Activated naive CD4-positive, alpha-beta T cell treated with anti-CD3 and anti-CD28 coated beads, Interleukin-2, amount 50 U/mL, for 72 hours (primary cell): ENCODE measurements at regions not wholly inside any gene's neighbourhood (a gene's known extent, or its start where the extent isn't known, plus 50 kb on each side); places are given as distances from the start of the nearest gene placed in this dataset.

Experiments
- ATAC-seq, 2 donors: fragments of 150-1000 bp; cut with Tn5 transposase; 2 replicates each; pipeline ENCODE4 v1.10.0; 2021; ENCODE audit warnings: mild to moderate bottlenecking in 2 of 2, moderate library complexity in 2 of 2
- DNase-seq, 2 donors: peaks; one replicate each; pipeline ENCODE4 v3.0.0; 2021 to 2022; ENCODE audit warnings: low spot score in 2 of 2
- H3K27ac Mint-ChIP-seq, 2 donors: one replicate each; pipeline ENCODE4 v1.8.0; 2022; ENCODE audit warnings: mild to moderate bottlenecking in 2 of 2, mixed read lengths in 2 of 2
- H3K36me3 Mint-ChIP-seq, 2 donors: one replicate each; pipeline ENCODE4 v1.8.0; 2022; ENCODE audit warnings: mixed read lengths in 2 of 2
- H3K9me3 Mint-ChIP-seq, 2 donors: one replicate each; pipeline ENCODE4 v1.8.0; 2022; ENCODE audit warnings: mixed read lengths in 2 of 2

DNA sequence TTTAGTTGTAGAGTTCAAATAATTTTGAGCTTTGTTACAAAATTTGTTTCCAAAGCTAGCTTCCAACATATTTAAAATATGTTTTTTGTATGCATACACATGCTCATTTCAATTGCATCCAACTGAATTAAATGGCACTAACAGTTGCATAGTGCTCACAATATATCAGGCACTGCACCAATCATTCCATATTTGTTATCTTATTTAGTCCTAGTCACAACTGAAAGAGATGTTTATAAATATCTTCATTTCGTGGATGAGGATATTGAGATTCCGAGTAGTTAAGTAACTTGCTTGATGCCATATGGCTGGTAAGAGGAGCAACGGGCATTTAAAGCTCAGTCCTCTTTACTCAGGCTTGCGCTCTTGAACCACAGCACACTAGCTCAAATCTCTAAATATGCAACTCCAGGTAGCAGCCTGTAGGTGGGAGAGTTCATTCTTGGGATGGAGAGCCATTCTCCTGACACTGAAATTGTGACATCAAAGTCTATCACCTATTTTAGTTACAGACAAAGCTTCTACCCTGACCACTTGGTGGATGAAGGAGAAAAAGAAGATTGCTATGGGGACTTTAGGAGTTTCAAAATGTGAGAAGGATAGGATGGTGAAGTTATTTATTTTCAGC, 118.0 kb upstream of the CA10 start:
- ATAC-seq, result no peak
- H3K36me3 Mint-ChIP-seq, result no peaks in the 10 kb centered on the region
- no peaks in the 10 kb centered on the region for H3K9me3 Mint-ChIP-seq
- H3K27ac Mint-ChIP-seq, result no peak overlapping the region
- no peak for DNase-seq

GRCh38 chr17:52271781-52272180, 113.3 kb upstream of the CA10 start:
- no peak for ATAC-seq
- Mint-ChIP-seq H3K27ac (no peak overlapping the region), H3K9me3 (peaks cover 0 to 6% of the 10 kb centered on the region in 2 donors), H3K36me3 (no peaks in the 10 kb centered on the region)
- DNase-seq, result no peak

- Mint-ChIP-seq H3K9me3 (peaks cover 4 to 7% of the 10 kb centered on the region in 2 donors), H3K27ac (no peak overlapping the region), H3K36me3 (no peaks in the 10 kb centered on the region)
- ATAC-seq, result no peak
- DNase-seq, result no peak
These were observed 96.8 kb upstream of the CA10 start for GRCh38 chr17:52255347-52255746.

DNA sequence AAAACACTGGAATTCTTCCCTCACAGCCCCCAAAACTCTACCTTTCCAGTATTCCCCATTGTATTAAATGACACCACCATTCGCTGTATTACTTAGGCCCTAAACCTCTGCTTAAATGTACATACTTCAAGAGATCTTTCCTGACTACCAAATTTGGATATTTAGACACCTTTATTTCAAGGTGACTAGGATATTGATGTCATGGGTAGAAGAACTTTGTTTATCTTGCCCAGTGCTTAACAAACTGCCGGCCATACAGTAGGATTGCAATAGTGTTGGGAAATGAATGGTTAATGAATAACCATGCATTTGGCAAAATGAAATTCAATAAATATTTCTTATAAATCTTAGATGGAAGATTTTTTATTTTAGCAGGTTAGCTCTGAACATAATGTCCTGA, 86.2 kb upstream of the CA10 start:
- ATAC-seq (no peak), DNase-seq (no peak)
- no peaks in the 10 kb centered on the region for H3K36me3 Mint-ChIP-seq
- no peak overlapping the region for H3K27ac Mint-ChIP-seq
- peaks cover 0 to 8% of the 10 kb centered on the region in 2 donors for H3K9me3 Mint-ChIP-seq

DNA sequence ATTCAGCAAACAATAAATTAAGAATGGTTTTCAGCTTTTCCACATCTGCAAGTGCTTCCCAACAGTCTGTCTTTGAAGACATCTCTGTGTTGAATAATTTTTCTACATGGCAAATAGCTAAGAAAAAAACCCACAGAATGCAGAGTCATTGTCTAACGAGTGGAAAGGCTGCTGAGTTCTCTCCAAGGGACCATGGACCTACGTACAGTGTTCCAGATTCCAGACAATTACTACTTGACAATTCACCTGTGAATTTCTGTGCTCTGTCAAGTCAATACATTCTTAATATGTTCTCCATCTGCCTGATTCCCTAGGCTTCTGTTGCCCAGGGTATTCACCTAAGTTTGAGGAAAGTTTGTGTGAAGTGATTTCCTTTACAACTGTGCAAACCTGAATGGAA, 83.8 kb upstream of the CA10 start:
- H3K27ac Mint-ChIP-seq, result no peak overlapping the region
- ATAC-seq (no peak), DNase-seq (no peak)
- no peaks in the 10 kb centered on the region for H3K36me3 Mint-ChIP-seq
- peaks cover 0 to 7% of the 10 kb centered on the region in 2 donors for H3K9me3 Mint-ChIP-seq

GRCh38 chr17:52237151-52237550, 78.6 kb upstream of the CA10 start:
- H3K9me3 Mint-ChIP-seq, result no peaks in the 10 kb centered on the region
- no peak for ATAC-seq
- DNase-seq, result no peak
- no peaks in the 10 kb centered on the region for H3K36me3 Mint-ChIP-seq
- H3K27ac Mint-ChIP-seq, result no peak overlapping the region

- ATAC-seq (no peak), DNase-seq (no peak)
- Mint-ChIP-seq H3K9me3 (no peaks in the 10 kb centered on the region), H3K36me3 (no peaks in the 10 kb centered on the region), H3K27ac (no peak overlapping the region)
These were observed 77.0 kb upstream of the CA10 start for GRCh38 chr17:52235516-52235915.

DNA sequence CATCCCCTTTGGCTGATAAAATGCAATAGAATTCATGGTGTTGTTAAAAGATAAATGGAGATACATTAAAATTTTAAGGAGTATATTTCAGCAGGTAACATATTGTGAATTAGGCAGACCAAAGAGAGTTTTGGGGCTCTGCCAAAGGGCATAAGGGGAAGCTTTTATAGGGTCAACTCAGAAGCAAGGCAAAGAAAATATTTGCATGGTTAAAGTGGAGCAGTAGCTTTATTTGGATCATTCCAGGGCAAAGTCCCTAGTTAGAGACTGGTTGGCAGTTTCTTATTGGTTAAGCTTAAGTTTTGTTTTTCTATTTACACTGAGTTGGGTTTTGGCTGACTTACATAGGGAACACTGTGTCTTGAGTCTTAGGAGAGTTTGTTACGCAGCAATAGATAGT, 75.1 kb upstream of the CA10 start:
- Mint-ChIP-seq H3K36me3 (no peaks in the 10 kb centered on the region), H3K27ac (no peak overlapping the region), H3K9me3 (no peaks in the 10 kb centered on the region)
- no peak for ATAC-seq
- no peak for DNase-seq

- Mint-ChIP-seq H3K36me3 (no peaks in the 10 kb centered on the region), H3K9me3 (no peaks in the 10 kb centered on the region), H3K27ac (no peak overlapping the region)
- ATAC-seq (no peak), DNase-seq (no peak)
These were observed 74.7 kb upstream of the CA10 start for GRCh38 chr17:52233176-52233575.

GRCh38 chr17:52228823-52229222, 70.3 kb upstream of the CA10 start:
- DNase-seq (no peak), ATAC-seq (no peak)
- H3K9me3 Mint-ChIP-seq, result no peaks in the 10 kb centered on the region
- H3K36me3 Mint-ChIP-seq, result no peaks in the 10 kb centered on the region
- no peak overlapping the region for H3K27ac Mint-ChIP-seq

GRCh38 chr17:52227926-52228325, 69.4 kb upstream of the CA10 start:
- Mint-ChIP-seq H3K9me3 (no peaks in the 10 kb centered on the region), H3K27ac (no peak overlapping the region), H3K36me3 (no peaks in the 10 kb centered on the region)
- DNase-seq, result no peak
- no peak for ATAC-seq

- Mint-ChIP-seq H3K27ac (no peak overlapping the region), H3K9me3 (peaks cover 4% of the 10 kb centered on the region in 2 donors), H3K36me3 (no peaks in the 10 kb centered on the region)
- ATAC-seq, result no peak
- no peak for DNase-seq
These were observed 54.9 kb upstream of the CA10 start for GRCh38 chr17:52213451-52213850.

GRCh38 chr17:52212851-52213250, 54.3 kb upstream of the CA10 start:
- no peaks in the 10 kb centered on the region for H3K36me3 Mint-ChIP-seq
- ATAC-seq, result no peak
- peaks cover 4% of the 10 kb centered on the region in 2 donors for H3K9me3 Mint-ChIP-seq
- no peak for DNase-seq
- no peak overlapping the region for H3K27ac Mint-ChIP-seq

DNA sequence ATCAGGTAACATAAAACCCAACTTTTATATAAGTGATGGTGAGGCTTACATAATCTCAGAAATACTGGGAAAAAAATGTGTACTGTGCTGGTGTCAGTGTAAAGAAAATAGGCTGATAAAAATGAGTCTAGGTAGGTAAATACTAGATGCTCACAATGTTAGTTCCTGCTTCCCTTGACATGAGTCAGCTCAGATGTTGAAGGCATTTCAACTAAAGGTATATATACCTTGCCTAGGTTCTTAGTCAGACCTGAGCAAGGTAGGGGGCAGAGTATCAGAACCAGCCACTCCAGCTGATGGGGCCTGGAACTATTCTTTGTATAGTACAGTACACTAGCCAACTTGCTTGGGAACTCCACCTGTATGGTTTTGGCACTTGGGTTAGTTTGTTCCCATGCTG, 51.0 kb upstream of the CA10 start:
- no peaks in the 10 kb centered on the region for H3K36me3 Mint-ChIP-seq
- no peak overlapping the region for H3K27ac Mint-ChIP-seq
- ATAC-seq, result no peak
- peaks cover 0 to 4% of the 10 kb centered on the region in 2 donors for H3K9me3 Mint-ChIP-seq
- DNase-seq, result no peak
